GM23248 (cell line): ENCODE measurements at regions not wholly inside any gene's neighbourhood (a gene's known extent, or its start where the extent isn't known, plus 50 kb on each side); places are given as distances from the start of the nearest gene placed in this dataset.
"Not testable (repeated sequence)": the region's sequence is repeated elsewhere in the genome, so short reads cannot be mapped to it uniquely, and the experiment has no call there.

Source experiments
- DNase-seq: peaks from one replicate; pipeline ENCODE4 v3.0.0-alpha.2; 2015
- H2AFZ ChIP-seq: fragments of 200-600 bp; sonication (generic); 2 replicates; pipeline ENCODE4 v1.6.1; 2016; ENCODE audit warnings: antibody characterized with exemption
- H3F3A ChIP-seq: fragments of 200-600 bp; sonication (generic); 2 replicates; pipeline ENCODE4 v1.6.1; 2016; ENCODE audit warnings: mild to moderate bottlenecking, antibody characterized with exemption, mixed run types; ENCODE audit not compliant: insufficient read depth
- H3K27ac ChIP-seq: fragments of 200-600 bp; sonication (generic); 2 replicates; pipeline ENCODE4 v1.5.1; 2016; ENCODE audit warnings: mild to moderate bottlenecking
- H3K27me3 ChIP-seq: fragments of 200-600 bp; sonication (generic); replicated peaks from 2 replicates; pipeline ENCODE4 v1.6.1; 2016; ENCODE audit warnings: mild to moderate bottlenecking; ENCODE audit not compliant: insufficient read depth
- H3K36me3 ChIP-seq: fragments of 200-600 bp; sonication (generic); 2 replicates; pipeline ENCODE4 v1.6.1; 2016; ENCODE audit warnings: low read depth, mild to moderate bottlenecking
- H3K4me1 ChIP-seq: fragments of 200-600 bp; sonication (generic); 2 replicates; pipeline ENCODE4 v1.6.1; 2016; ENCODE audit warnings: mild to moderate bottlenecking; ENCODE audit not compliant: insufficient read depth
- H3K4me2 ChIP-seq: fragments of 200-600 bp; sonication (generic); one replicate; pipeline ENCODE4 v1.6.1; 2016; ENCODE audit warnings: mild to moderate bottlenecking; ENCODE audit not compliant: unreplicated experiment
- H3K4me3 ChIP-seq: fragments of 200-600 bp; sonication (generic); 2 replicates; pipeline ENCODE4 v1.5.1; 2016; ENCODE audit warnings: mild to moderate bottlenecking
- H3K79me2 ChIP-seq: fragments of 200-600 bp; sonication (generic); 2 replicates; pipeline ENCODE4 v1.6.1; 2016; ENCODE audit warnings: mild to moderate bottlenecking; ENCODE audit not compliant: insufficient read depth
- H3K9ac ChIP-seq: fragments of 200-600 bp; sonication (generic); 2 replicates; pipeline ENCODE4 v1.6.1; 2016; ENCODE audit warnings: mild to moderate bottlenecking
- H3K9me2 ChIP-seq: fragments of 200-600 bp; sonication (generic); 2 replicates; pipeline ENCODE4 v1.6.1; 2016; ENCODE audit warnings: mixed run types, mild to moderate bottlenecking, moderate library complexity; ENCODE audit not compliant: insufficient read depth
- H3K9me3 ChIP-seq: fragments of 200-600 bp; sonication (generic); one replicate; pipeline ENCODE4 v1.6.1; 2017; ENCODE audit warnings: low read depth
- H4K20me1 ChIP-seq: fragments of 200-600 bp; sonication (generic); 2 replicates; pipeline ENCODE4 v1.6.0; 2016; ENCODE audit not compliant: insufficient read depth
- EZH2 ChIP-seq: fragments of 200-600 bp; sonication (generic); IDR thresholded peaks from 2 replicates; pipeline ENCODE4 v1.6.1; 2018; ENCODE audit warnings: antibody characterized with exemption, mild to moderate bottlenecking; ENCODE audit not compliant: insufficient read depth, poor library complexity, severe bottlenecking
- EZH2phosphoT487 ChIP-seq: fragments of 200-600 bp; sonication (generic); IDR thresholded peaks from 2 replicates; pipeline ENCODE4 v1.6.1; 2018; ENCODE audit warnings: antibody characterized with exemption, moderate library complexity, mild to moderate bottlenecking, low read depth; ENCODE audit not compliant: insufficient read depth
- WGBS, 2 experiments: methylation state at CpG; one replicate each; pipeline ENCODE4 v1.1.6; 2015 to 2017; ENCODE audit warnings: low lambda C conversion rate in 2 of 2, low coverage in 1 of 2; ENCODE audit errors: missing lambda C conversion rate in 2 of 2; 5-methylcytosine and 5-hydroxymethylcytosine counted together
- in situ Hi-C: fragments of 300-500 bp; cut with MboI; formaldehyde crosslinking; loops from 2 replicates; pipeline ENCODE4 v1.15.0; 2020

DNA sequence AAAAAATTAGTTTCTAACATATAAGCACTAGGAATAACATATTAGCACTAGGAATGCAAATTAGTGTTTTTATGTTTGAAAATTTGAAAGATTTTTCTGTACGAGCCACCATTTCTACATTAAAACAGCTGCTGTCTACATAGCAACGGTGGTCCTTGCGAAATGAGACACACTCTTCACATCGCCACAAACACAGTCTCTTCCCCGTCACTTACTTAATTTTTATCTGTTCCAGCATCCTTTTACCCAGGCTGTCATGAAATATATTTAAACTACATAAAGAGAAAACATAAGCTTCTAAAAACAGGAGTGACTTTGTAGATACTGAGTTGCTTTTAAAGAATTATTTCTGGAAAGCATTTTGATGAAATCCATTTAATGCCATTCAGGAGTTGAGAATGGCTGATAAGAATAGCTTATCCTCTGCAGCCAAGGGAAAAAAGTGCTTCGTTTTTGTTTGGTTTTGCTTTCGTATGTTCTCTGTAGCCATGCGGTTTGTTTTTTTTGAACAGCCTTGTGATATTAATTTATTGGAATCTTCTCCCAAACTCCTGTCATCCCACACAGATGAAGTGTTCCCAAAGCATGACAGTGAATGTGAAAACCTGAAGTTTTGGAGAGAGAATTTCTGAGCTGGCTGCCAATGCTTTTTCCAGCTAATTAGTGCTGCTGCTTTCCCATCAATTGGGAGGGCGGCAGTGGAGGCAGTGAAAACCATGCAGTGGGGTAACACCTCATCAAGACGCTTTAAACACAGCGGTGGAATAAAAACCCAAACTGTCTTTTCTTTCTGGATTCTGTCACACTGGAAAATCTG, 603.7 kb upstream of the ADARB2 start:
- no peaks in the 10 kb centered on the region for H3K4me1 ChIP-seq
- H3K9ac ChIP-seq: no peak overlapping the region
- no peak overlapping the region for H2AFZ ChIP-seq
- H3K4me3 ChIP-seq: no peak overlapping the region
- in situ Hi-C loops: no loop called here
- TF ChIP-seq EZH2 (no peak), EZH2phosphoT487 (no peak)
- H3K79me2 ChIP-seq: no peaks in the 10 kb centered on the region
- no peaks in the 10 kb centered on the region for H3F3A ChIP-seq
- H3K27me3 ChIP-seq: no peaks in the 10 kb centered on the region
- H3K9me3 ChIP-seq: no peaks in the 10 kb centered on the region
- no peaks in the 10 kb centered on the region for H4K20me1 ChIP-seq
- 32 to 34% methylated on average over 11 of the region's 11 CpGs for WGBS, 2 experiments
- DNase-seq: no peak
- H3K36me3 ChIP-seq: no peaks in the 10 kb centered on the region
- H3K9me2 ChIP-seq: no peaks in the 10 kb centered on the region
- no peak overlapping the region for H3K4me2 ChIP-seq
- H3K27ac ChIP-seq: no peak overlapping the region

DNA sequence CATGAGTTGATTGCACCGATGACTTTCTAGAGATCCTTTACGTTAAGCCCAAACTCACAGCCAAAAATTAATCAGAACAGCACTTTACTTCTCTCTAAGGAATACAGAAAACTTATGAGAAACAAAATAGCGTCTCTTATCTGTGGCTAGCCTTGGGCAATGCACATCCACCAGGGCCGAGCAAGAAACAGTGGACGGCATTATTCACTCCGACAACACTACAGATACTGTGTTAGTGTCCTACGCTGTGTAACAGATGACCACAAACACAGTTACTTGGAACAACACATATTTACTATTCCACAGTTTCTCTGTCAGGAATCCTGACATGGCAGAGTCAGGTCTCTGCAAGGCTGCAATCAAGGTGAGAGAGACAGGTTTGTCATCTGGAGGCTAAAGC, 598.3 kb upstream of the ADARB2 start:
- Histone ChIP-seq H3K36me3 (no peaks in the 10 kb centered on the region), H3K9me2 (no peaks in the 10 kb centered on the region), H2AFZ (no peak overlapping the region), H3K4me2 (no peak overlapping the region), H3K9me3 (no peaks in the 10 kb centered on the region), H4K20me1 (no peaks in the 10 kb centered on the region), H3K4me3 (no peak overlapping the region), H3K9ac (no peak overlapping the region), H3K27me3 (no peaks in the 10 kb centered on the region), H3K27ac (no peak overlapping the region), H3F3A (no peaks in the 10 kb centered on the region), H3K79me2 (no peaks in the 10 kb centered on the region), H3K4me1 (no peaks in the 10 kb centered on the region)
- in situ Hi-C loops: no loop called here
- TF ChIP-seq EZH2 (no peak), EZH2phosphoT487 (no peak)
- DNase-seq: no peak
- 39 to 49% methylated on average over 7 of the region's 7 CpGs for WGBS, 2 experiments

DNA sequence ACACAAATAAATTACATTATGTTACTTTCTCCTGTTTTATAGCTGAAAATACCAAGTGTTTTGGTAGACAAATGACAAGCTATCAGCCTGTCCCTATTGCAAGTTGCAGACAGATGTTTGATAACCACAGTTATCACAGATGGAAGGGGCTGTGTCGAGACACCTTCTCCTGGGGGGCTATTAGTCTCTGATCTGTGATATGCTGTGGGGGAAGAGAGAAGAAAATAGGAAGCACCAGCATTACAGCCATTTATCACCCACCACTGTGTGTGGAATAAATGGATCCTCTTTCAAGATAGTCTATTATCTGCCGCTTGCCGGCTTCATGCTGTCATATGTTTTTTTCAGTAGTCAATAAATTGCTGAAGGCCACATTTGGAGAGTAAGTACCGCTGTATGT, 597.2 kb upstream of the ADARB2 start:
- no peak for DNase-seq
- H3K9me3 ChIP-seq: no peaks in the 10 kb centered on the region
- H3F3A ChIP-seq: no peaks in the 10 kb centered on the region
- 8 to 9% methylated on average over 4 of the region's 4 CpGs for WGBS, 2 experiments
- no peak overlapping the region for H3K4me3 ChIP-seq
- H3K79me2 ChIP-seq: no peaks in the 10 kb centered on the region
- no peaks in the 10 kb centered on the region for H3K36me3 ChIP-seq
- H3K9ac ChIP-seq: no peak overlapping the region
- no peak overlapping the region for H3K27ac ChIP-seq
- no peaks in the 10 kb centered on the region for H3K4me1 ChIP-seq
- H3K27me3 ChIP-seq: no peaks in the 10 kb centered on the region
- TF ChIP-seq EZH2 (no peak), EZH2phosphoT487 (no peak)
- H3K9me2 ChIP-seq: no peaks in the 10 kb centered on the region
- no peaks in the 10 kb centered on the region for H4K20me1 ChIP-seq
- H3K4me2 ChIP-seq: no peak overlapping the region
- in situ Hi-C loops: no loop called here
- no peak overlapping the region for H2AFZ ChIP-seq

DNA sequence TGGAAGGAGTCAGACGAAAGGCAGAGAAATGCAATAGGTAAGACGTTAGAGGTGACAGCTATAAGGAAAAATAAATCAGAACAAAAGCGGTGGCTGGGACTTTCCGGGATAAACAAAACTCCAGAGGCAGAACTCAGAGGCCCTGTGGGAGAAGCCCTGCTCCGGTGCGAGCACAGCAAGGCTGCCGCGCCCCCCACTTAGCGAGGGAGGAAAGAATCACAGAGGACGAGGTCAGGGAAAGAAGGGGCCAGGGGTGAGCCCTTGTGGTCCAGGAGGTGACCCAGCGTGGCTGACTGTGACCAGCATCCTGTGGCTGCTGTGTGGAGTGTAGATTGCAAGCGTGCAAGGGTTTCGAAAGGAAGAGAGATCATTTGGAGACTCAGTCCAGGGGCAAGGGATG, 591.8 kb upstream of the ADARB2 start:
- H3F3A ChIP-seq: no peaks in the 10 kb centered on the region
- H3K9ac ChIP-seq: no peak overlapping the region
- no peaks in the 10 kb centered on the region for H3K9me3 ChIP-seq
- in situ Hi-C loops: no loop called here
- H3K4me2 ChIP-seq: no peak overlapping the region
- H4K20me1 ChIP-seq: no peaks in the 10 kb centered on the region
- WGBS, 2 experiments: 48 to 49% methylated on average over 13 of the region's 13 CpGs
- no peak overlapping the region for H3K4me3 ChIP-seq
- no peaks in the 10 kb centered on the region for H3K4me1 ChIP-seq
- no peaks in the 10 kb centered on the region for H3K79me2 ChIP-seq
- no peak overlapping the region for H2AFZ ChIP-seq
- no peaks in the 10 kb centered on the region for H3K36me3 ChIP-seq
- H3K9me2 ChIP-seq: no peaks in the 10 kb centered on the region
- DNase-seq: no peak
- H3K27me3 ChIP-seq: no peaks in the 10 kb centered on the region
- no peak overlapping the region for H3K27ac ChIP-seq
- no peak for TF ChIP-seq EZH2phosphoT487
- TF ChIP-seq EZH2: no peak

DNA sequence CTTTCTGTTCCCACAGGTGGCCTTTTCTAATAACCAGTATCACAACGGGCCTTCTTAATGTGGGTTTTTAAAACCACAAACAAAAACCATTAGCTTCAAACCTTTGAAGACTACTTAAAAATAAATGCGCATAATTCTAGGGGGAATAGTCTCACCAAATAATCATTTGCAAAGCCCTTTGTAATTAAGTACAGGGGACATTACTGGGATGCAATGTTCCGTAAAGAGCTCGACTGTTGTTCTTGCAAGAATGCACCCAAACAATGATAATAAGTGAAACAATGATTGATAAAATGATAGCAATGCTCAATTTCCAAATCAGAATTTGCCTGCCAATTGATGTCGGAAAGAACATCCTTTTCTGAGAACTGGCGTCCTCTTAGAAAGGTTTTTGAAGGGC, 589.1 kb upstream of the ADARB2 start:
- Histone ChIP-seq H3K4me3 (no peak overlapping the region), H3F3A (no peaks in the 10 kb centered on the region), H3K9ac (no peak overlapping the region), H3K9me2 (no peaks in the 10 kb centered on the region), H3K79me2 (no peaks in the 10 kb centered on the region), H3K9me3 (no peaks in the 10 kb centered on the region), H3K27me3 (no peaks in the 10 kb centered on the region), H3K27ac (no peak overlapping the region), H3K4me2 (no peak overlapping the region), H4K20me1 (no peaks in the 10 kb centered on the region), H3K4me1 (no peaks in the 10 kb centered on the region), H2AFZ (no peak overlapping the region), H3K36me3 (no peaks in the 10 kb centered on the region)
- TF ChIP-seq EZH2: no peak
- no peak for TF ChIP-seq EZH2phosphoT487
- DNase-seq: no peak
- in situ Hi-C loops: no loop called here
- WGBS, 2 experiments: 23 to 25% methylated on average over 6 of the region's 6 CpGs

DNA sequence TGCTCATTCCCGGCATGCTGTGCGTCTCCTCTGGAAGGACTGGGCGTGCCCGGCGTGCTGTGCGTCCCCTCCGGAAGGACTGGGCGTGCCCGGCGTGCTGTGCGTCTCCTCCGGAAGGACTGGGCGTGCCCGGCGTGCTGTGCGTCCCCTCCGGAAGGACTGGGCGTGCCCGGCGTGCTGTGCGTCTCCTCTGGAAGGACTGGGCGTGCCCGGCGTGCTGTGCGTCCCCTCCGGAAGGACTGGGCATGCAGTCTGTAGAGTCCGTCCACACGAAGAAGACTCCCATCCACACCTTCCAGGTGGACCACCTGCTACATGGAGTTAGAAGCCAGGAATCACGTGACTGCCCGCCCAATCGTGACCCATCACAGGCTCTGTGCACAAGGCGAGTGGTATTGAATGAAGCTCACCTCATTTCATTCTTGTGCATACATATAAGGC, 577.7 kb upstream of the ADARB2 start:
- H3F3A ChIP-seq, DNase-seq, H3K4me3 ChIP-seq, H4K20me1 ChIP-seq, H3K4me1 ChIP-seq, H3K9me3 ChIP-seq, H3K36me3 ChIP-seq, H3K27me3 ChIP-seq, in situ Hi-C loops, H3K4me2 ChIP-seq, H2AFZ ChIP-seq, H3K9ac ChIP-seq, H3K27ac ChIP-seq, H3K9me2 ChIP-seq, H3K79me2 ChIP-seq: not testable (repeated sequence)
- 53 to 69% methylated on average over 19 of the region's 32 CpGs for WGBS, 2 experiments
